ENCODE measurements at regions not wholly inside any gene's neighbourhood (a gene's known extent, or its start where the extent isn't known, plus 50 kb on each side); places are given as distances from the start of the nearest gene placed in this dataset.

DNA sequence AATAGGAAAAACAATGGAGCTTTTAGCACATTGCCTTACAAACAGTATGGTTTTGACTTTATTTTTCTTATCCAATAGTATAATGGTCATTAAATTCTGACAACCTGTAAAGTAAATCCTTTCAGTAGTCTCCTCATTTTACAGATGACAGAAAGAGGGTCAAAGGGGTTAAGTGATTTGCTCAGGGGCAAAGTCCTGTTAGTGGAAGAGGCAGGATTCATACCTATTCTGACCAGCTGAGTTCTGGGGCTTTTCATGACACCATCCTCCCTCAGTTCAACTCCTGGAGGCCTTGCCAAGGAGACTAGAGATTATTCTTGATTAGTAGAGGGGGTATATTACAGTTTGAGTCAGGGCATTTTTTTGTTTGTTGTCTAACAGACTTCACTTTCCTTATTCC lies 278.7 kb upstream of the DUSP10 start:
- H4K8ac ChIP-seq (ENCODE audit: extremely low read depth, insufficient read depth, low read length) = no peak overlapping the region
- H2AK5ac ChIP-seq (ENCODE audit: low read depth, low read length) = no peak overlapping the region
- H4K5ac ChIP-seq (ENCODE audit: insufficient read length, low read depth, low read length) = no peak overlapping the region
- H3K36me3 ChIP-seq (ENCODE audit: control insufficient read depth in 2 of 4, insufficient read depth in 4 of 4, low read length in 3 of 4) = no peaks in the 10 kb centered on the region
- H2BK5ac ChIP-seq (ENCODE audit: low read depth, low read length) = no peak overlapping the region
- no peak overlapping the region for H3K4me3 ChIP-seq (ENCODE audit: extremely low read depth in 1 of 4, insufficient read depth in 2 of 4, low read depth in 3 of 4, low read length in 4 of 4)
- H3K56ac ChIP-seq (replicated peaks; ENCODE audit: insufficient read length, low read depth, low read length) = no peak overlapping the region
- ChIA-PET POLR2A (ENCODE audit: partially characterized antibody) (no interaction called here), CTCF (ENCODE audit: partially characterized antibody) (interaction anchor here (0.6 kb wide), 1 partner anchor 414 kb away, joined by 3 read pairs; no protein-coding TSS in a partner anchor)
- no peaks in the 10 kb centered on the region for H3K79me1 ChIP-seq (ENCODE audit: low read depth, low read length)
- no peak overlapping the region for H3K23ac ChIP-seq (ENCODE audit: insufficient read length)
- DNase-seq (ENCODE audit: low read depth in 1 of 2, low spot score in 2 of 2) = no peak
- H3K27me3 ChIP-seq (replicated peaks in 1 of 4; ENCODE audit: control insufficient read depth in 3 of 4, extremely low read depth in 1 of 4, insufficient read depth in 3 of 4, low read length in 3 of 4) = no peaks in the 10 kb centered on the region
- H4K20me1 ChIP-seq (replicated peaks in 1 of 2; ENCODE audit: control insufficient read depth in 1 of 2, insufficient read depth in 2 of 2, low read length in 2 of 2) = no peaks in the 10 kb centered on the region
- no peak overlapping the region for H3K4me2 ChIP-seq (ENCODE audit: insufficient read depth in 1 of 2, low read depth in 2 of 2, low read length in 2 of 2)
- no peak overlapping the region for H3K4ac ChIP-seq (replicated peaks; ENCODE audit: insufficient read length, low read depth, low read length)
- H2AFZ ChIP-seq (ENCODE audit: low read length) = no peak overlapping the region
- no peaks in the 10 kb centered on the region for H3K79me2 ChIP-seq (ENCODE audit: control insufficient read depth in 1 of 2, insufficient read depth in 2 of 2, low read length in 2 of 2)
- H3K4me1 ChIP-seq (replicated peaks in 1 of 4; ENCODE audit: control insufficient read depth in 3 of 4, insufficient read depth in 4 of 4, low read length in 3 of 4) = no peaks in the 10 kb centered on the region
- no peak overlapping the region for H2BK20ac ChIP-seq (ENCODE audit: low read length)
- H3K9ac ChIP-seq (replicated peaks in 1 of 4; ENCODE audit: extremely low read depth in 1 of 4, low read depth in 3 of 4, low read length in 3 of 4) = no peak overlapping the region
- no peak overlapping the region for H3K18ac ChIP-seq (ENCODE audit: extremely low read depth, low read length)
- H4K91ac ChIP-seq (replicated peaks; ENCODE audit: insufficient read length, low read length) = no peak overlapping the region
- H3K23me2 ChIP-seq (ENCODE audit: low read depth, low read length) = no peaks in the 10 kb centered on the region; the same call in 1 of the 2 replicates
- H2BK120ac ChIP-seq (replicated peaks; ENCODE audit: low read depth, low read length) = no peak overlapping the region
- no peak overlapping the region for H3K14ac ChIP-seq (ENCODE audit: insufficient read length)
- H2BK15ac ChIP-seq (ENCODE audit: low read length) = no peak overlapping the region
- H3K9me3 ChIP-seq (ENCODE audit: insufficient read depth in 2 of 2, low read depth in 1 of 2, low read length in 1 of 2) = no peaks in the 10 kb centered on the region
- no peak for FAIRE-seq
- H3K27ac ChIP-seq (ENCODE audit: low read depth, low read length) = no peak overlapping the region
- H2BK12ac ChIP-seq (ENCODE audit: low read depth, low read length) = no peak overlapping the region
- TF ChIP-seq RXRA (IDR thresholded peaks at IDR 0.05; ENCODE audit: insufficient read depth, low read depth, low read length) = no peak
- TF ChIP-seq TAF7 (optimal IDR thresholded peaks at IDR 0.05; ENCODE audit: borderline replicate concordance, low read depth, low read length) = no peak
- TF ChIP-seq RFX5 (IDR thresholded peaks at IDR 0.05; ENCODE audit: borderline replicate concordance, low read depth, low read length) = no peak
- TF ChIP-seq CHD1 (IDR thresholded peaks at IDR 0.05; ENCODE audit: low read depth, low read length) = no peak
- no peak for TF ChIP-seq SRF (IDR thresholded peaks at IDR 0.05; ENCODE audit: low read depth, low read length)
- TF ChIP-seq CEBPB (IDR thresholded peaks at IDR 0.05; ENCODE audit: low read depth, low read length) = no peak
- no peak for TF ChIP-seq RNF2 (IDR thresholded peaks at IDR 0.05; ENCODE audit: borderline replicate concordance, low read depth, low read length, missing control alignments, poor library complexity, severe bottlenecking)
- no peak for TF ChIP-seq CBX8 (IDR thresholded peaks at IDR 0.05; ENCODE audit: borderline replicate concordance, low read depth, low read length)
- no peak for TF ChIP-seq BRCA1 (IDR thresholded peaks at IDR 0.05; ENCODE audit: low read depth, low read length)
- TF ChIP-seq, protein P1, sequence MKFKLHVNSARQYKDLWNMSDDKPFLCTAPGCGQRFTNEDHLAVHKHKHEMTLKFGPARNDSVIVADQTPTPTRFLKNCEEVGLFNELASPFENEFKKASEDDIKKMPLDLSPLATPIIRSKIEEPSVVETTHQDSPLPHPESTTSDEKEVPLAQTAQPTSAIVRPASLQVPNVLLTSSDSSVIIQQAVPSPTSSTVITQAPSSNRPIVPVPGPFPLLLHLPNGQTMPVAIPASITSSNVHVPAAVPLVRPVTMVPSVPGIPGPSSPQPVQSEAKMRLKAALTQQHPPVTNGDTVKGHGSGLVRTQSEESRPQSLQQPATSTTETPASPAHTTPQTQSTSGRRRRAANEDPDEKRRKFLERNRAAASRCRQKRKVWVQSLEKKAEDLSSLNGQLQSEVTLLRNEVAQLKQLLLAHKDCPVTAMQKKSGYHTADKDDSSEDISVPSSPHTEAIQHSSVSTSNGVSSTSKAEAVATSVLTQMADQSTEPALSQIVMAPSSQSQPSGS (IDR thresholded peaks at IDR 0.05; ENCODE audit: low read length) = no peak
- TF ChIP-seq POLR2AphosphoS5 (IDR thresholded peaks at IDR 0.05; ENCODE audit: low read depth, low read length) = no peak
- TF ChIP-seq RBBP5 (IDR thresholded peaks at IDR 0.05; ENCODE audit: borderline replicate concordance, low read depth, low read length) = no peak
- TF ChIP-seq ASH2L (IDR thresholded peaks at IDR 0.05; ENCODE audit: low read length) = no peak
- no peak for TF ChIP-seq SIRT6 (IDR thresholded peaks at IDR 0.05; ENCODE audit: low read length)
- TF ChIP-seq TBP (IDR thresholded peaks at IDR 0.05; ENCODE audit: low read depth, low read length) = no peak

All from H1 (cell line).